GM21526 (cell line): ENCODE measurements at regions not wholly inside any gene's neighbourhood (a gene's known extent, or its start where the extent isn't known, plus 50 kb on each side); places are given as distances from the start of the nearest gene placed in this dataset.
"Not testable (repeated sequence)": the region's sequence is repeated elsewhere in the genome, so short reads cannot be mapped to it uniquely, and the experiment has no call there.

ENCODE experiments used
- ATAC-seq: cut with Tn5 transposase; IDR thresholded peaks from one replicate; pipeline ENCODE4 v1.9.1; 2021; ENCODE audit warnings: moderate library complexity; ENCODE audit not compliant: unreplicated experiment, low FRiP score

DNA sequence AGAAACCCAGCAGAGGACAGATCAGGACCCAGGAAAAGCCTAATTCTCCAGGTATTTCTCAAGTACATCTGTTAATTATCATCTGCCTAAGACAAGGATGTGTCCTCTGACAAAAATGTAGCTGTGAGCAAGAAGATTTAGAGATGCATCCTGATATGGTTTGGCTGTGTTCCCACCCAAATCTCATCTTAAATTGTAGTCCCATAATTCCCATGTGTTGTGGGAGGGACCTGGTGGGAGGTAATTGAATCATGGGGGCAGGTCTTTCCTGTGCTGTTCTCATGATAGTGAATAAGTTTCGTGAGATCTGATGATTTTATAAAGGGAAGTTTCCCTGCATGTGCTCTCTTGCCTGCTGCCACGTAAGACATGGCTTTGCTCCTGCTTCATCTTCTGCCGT, 381.8 kb downstream of the BUD13 start:
- ATAC-seq = no peak

DNA sequence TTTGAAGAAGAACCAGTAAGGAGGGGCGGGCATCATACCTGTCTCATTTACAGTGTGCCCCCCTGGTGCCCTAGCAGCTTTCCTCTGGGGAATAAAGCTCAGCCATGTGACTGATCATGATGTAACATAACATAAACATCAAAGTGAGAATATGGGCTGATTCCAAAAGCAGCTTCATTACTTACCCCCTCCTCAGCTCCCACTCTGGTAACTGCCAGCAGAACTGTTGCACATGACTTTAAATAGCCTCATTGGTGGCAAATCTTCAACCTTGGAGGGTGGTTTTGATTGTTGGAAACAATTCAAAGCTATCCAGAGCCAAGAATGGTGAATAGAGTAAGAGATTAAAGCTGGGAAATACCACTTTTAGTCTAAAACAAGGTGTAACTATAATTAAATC, 384.6 kb downstream of the BUD13 start:
- no peak for ATAC-seq

GRCh38 chr11:116387641-116388040, 385.1 kb downstream of the BUD13 start:
- no peak for ATAC-seq

DNA sequence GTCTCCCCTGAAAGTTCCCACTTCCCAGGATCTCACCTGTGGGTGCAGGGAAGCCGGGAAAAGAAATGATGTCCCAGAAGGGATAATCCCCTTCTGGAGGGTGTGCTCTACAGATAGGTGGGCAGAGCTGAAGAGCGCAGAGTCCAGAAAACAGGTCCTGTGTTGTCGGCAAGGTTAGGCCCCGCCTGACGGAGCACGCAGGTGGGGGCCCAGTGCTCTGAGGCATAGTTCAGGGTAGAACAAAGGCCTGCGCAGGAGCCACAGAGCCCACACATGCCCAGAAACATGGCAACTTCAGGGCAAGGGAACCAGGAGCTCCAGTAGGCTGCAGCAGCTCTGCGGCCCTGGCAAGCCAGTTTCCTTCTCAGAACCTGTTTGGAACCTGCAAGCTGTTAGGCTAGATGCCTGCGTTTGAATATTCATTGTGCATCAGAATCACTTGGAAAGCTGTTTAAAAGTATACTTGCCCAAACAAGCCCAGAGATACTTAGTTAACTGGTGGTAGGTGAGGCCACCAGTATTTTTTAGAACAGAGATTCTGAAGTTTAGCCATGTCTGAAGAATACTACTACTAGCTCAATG, 386.6 kb downstream of the BUD13 start:
- no peak for ATAC-seq

DNA sequence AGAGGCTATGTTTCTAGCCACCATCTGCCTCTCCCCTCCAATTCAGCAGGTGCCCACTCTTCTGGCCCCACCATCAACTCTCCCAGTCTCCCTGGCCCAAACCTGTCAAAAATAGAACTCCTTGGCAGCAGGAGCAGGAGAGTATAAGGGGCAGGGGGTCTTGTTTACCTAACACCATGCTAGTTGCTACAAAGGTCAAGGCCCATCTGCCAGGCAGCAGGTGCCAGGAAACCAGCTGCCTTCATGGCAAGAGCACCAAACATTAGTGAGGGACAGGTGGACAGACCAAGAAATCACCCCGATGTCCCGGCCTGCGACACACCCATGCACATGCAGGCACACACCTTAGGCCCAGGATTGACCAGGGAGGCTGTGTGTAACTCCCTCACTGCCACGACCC, 387.9 kb downstream of the BUD13 start:
- no peak for ATAC-seq

GRCh38 chr11:116384407-116384806, 388.4 kb downstream of the BUD13 start:
- no peak for ATAC-seq

- ATAC-seq = no peak
These were observed 393.5 kb downstream of the BUD13 start for GRCh38 chr11:116379185-116379828.

- no peak for ATAC-seq
These were observed 396.2 kb downstream of the BUD13 start for GRCh38 chr11:116376547-116376946.

DNA sequence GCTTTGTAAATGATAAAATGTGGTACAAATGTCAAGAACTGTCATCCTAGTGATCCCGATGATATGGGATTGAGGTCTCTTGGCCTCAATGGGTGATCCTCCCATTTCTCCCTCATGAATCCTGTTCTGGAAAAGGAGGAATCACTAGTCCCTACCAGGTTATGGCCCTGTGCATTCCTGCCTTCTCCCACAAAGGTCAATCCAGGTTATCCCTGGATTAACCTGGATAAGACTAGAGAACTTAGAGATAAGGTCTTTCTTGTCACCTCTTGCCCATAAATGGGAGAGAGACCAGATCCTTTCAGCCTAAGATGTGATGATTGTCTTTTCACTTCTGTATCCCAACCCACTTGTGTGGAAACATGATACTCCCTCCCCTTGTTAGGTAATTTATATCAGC, 396.7 kb downstream of the BUD13 start:
- no peak for ATAC-seq

DNA sequence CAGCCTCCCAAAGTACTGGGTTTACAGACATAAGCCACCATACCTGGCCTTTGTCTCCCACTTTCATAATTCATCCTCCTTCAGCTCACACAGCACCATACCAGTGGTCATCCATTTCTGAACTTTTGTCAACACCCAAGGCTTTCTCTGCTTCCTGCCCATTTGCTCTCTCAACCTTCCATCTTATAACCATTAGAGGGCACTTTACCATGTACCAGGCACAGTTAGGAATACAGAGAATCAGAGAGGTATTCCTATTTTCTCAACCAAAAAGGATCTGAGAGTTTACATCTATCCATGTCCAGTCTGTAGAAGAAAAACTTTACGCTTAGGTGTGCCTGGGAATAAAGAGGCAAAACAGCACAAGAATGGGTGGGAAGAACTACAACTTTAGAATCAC, 397.6 kb downstream of the BUD13 start:
- no peak for ATAC-seq

DNA sequence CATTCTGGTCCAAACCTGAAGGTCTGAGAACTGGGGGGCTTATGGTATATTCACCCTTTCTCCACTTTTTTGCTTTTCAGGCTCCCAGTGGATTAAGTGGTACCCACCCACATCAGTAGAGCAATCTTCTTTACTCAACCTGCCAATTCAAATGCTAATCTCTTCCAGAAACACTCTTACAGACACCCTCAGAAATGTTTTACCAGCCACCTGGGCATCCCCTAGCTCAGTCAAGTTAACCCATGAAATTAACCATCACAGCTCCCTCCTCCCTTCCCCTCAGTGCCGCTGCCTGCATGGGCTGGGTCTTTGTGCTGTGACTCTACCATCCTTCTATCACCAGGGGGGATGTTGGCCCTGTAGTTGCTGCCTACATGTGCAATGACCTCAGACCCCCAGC, 398.7 kb downstream of the BUD13 start:
- ATAC-seq = no peak

DNA sequence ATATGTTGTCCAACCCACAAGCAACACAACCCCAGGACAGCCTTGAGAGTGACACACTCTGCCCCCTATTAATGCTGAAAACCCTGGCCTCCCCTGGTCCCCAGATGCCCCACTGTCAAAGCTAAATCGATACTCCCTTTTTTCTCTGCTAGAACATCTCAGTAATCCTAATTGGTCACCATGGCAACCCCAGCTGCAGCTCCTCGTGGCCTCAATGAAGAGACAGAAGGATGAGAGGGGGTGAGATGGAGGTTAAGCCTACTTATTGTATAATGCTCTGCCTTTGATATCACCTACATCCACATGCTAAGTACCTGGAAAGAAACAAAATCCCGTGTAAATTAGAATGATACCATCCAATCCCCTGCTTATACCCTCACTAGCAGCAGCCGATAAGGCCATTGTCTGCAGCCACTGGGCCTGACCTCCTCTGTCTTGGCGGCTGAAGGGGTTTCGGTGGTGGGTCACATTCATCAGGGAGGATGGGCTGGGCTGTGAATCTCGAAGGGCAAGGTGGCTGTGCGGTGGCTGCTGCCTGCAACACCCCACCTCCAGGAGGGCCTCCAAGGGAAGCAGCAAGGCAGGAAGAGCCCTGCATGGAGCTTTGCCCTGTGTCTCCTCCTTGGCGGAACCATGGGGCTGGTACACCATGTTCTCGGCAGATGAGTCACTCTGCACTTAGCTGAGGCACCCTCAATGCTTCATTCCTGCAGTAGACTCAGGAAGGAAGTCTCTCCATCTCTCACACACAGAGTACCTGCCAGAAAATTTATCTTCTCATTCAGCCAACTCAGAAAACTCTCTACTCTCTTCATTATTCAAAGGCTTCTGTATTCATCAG, 399.5 kb downstream of the BUD13 start:
- no peak for ATAC-seq

DNA sequence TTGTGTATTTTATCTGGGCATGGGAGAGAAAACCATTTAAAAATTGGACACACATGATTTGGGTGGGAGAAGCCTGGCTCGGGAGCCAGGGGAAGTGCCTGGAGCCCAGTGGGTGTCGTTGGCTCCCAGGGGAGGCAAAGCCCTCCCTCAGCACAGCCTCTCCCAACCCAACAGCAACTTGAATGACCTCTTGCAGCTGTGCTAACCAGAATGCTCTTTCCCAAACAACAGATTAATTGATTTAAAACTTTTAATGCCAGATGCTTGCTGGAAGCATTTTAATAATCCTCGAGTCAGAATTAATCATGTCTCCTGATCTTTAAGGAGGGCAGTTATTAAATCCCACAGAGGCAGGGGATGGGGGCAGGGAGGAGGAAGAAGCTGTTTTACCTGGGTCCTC, 401.6 kb downstream of the BUD13 start:
- no peak for ATAC-seq

GRCh38 chr11:116368784-116369183, 404.0 kb downstream of the BUD13 start:
- no peak for ATAC-seq

DNA sequence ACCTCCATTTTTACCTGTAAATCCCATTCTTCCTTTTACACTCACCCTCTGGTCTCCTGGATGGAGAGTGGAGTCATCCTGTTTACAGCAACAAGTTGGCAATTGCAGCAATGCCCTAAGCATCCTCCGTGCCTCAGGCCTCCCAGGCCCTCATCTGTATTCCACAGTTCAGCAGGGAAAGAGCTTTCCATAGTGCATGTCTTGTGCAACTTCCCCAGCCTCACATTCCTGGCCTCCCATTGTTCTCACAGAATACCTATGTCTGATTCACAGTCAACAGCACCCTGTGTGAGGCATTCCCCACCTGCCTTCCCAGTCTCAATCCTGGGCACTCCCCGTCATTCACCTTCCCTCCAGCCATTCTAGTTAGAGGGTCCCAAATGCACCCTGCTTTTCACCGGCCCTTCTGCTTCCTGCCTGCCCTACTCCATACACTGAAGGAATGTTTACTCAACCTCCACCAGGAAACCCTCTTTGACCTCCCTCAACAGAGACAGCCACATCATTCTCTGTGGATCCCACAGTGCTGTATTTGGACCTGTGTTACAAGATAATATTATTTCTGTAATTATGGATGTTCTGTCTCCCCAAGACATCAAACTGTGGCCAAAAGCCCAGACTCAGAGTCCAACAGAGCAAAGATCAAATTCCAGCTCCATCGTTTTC, 405.7 kb downstream of the BUD13 start:
- ATAC-seq = no peak

- ATAC-seq = no peak
These were observed 406.3 kb downstream of the BUD13 start for GRCh38 chr11:116366451-116366850.

- ATAC-seq = not testable (repeated sequence)
These were observed 407.9 kb downstream of the BUD13 start for GRCh38 chr11:116364925-116365324.

DNA sequence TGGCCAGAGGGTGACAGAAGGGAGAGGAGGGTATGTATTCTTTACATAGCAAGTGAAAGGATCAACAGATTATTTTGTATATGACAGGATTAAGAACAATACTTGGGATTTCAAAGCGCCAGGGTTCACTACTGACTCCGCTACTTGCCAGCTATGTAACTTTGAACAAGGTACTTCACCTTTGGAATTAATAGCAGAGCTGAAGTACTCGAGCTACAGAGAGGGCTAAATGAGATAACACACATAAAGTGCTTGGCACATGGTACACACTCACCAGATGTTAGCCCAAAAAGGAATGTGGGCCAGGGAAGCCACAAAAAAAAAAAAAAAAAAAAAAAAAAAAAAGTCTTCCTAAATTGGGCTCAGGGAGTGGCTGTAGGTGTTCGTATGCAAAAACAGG, 408.4 kb downstream of the BUD13 start:
- no peak for ATAC-seq

GRCh38 chr11:116360221-116360941, 412.4 kb downstream of the BUD13 start:
- ATAC-seq = no peak

DNA sequence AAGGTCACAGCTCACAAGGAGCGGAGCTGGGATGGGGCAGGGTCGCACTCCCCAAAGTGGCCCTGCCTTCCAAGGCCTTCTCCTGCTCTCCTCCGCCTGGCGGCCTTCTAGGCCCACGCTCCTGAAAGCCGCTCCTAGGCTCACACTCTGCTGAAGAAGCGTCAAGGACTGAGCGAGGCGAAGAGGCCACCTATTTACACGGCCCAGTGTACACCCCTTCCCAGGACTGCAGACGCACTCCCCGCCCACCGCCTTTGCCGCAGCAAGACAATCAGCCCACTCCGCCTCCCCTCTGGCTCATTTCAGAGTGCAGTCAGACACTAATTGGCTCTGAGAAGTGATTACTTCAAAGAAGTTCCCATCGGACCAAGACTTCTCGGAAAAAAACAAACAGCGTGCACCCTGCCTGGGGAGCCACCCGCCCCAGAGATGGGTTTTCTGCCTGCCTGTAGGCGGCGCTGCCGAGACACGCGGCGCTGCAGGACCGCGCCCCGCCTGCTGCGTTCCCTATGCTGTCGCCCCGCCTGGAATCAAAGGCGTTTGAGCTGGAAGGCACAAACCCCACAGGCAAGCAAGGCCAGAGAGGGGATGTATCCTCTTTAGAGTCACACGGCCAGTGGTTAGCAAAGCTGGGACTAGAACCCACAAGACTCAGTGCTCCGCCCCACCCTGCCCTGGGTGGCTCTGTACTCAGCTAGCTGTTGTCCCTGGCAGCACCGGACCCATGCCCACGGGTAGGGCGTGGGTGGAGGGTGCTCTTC, 414.8 kb downstream of the BUD13 start:
- ATAC-seq = no peak
